DMS 273 (cell line): ENCODE measurements at regions not wholly inside any gene's neighbourhood (a gene's known extent, or its start where the extent isn't known, plus 50 kb on each side); places are given as distances from the start of the nearest gene placed in this dataset.
A peak's percentile ranks its signal among the peaks of the same experiment; 100 is the strongest.
"Not testable (repeated sequence)": the region's sequence is repeated elsewhere in the genome, so short reads cannot be mapped to it uniquely, and the experiment has no call there.

Experiments used
- DNase-seq: peaks from one replicate; lab custom pipeline; 2025; ENCODE audit not compliant: unreplicated experiment; lab: John Stamatoyannopoulos, UW

GRCh38 chr1:149635290-149635899 is 51.7 kb downstream of the PPIAL4C start:
- DNase-seq: not testable (repeated sequence)

- DNase-seq: peak; percentile 97
These were observed 52.9 kb downstream of the PPIAL4C start for GRCh38 chr1:149636286-149637122.

GRCh38 chr1:149638481-149638880 is 54.8 kb downstream of the PPIAL4C start:
- not testable (repeated sequence) for DNase-seq

GRCh38 chr1:149638901-149639658 is 55.4 kb downstream of the PPIAL4C start:
- not testable (repeated sequence) for DNase-seq

GRCh38 chr1:149641179-149641578 is 57.5 kb downstream of the PPIAL4C start:
- DNase-seq: not testable (repeated sequence)

GRCh38 chr1:149644818-149645217 is 61.2 kb downstream of the PPIAL4C start:
- DNase-seq: not testable (repeated sequence)

- not testable (repeated sequence) for DNase-seq
These were observed 62.8 kb downstream of the PPIAL4C start for GRCh38 chr1:149646360-149647017.

- DNase-seq: not testable (repeated sequence)
These were observed 63.3 kb downstream of the PPIAL4C start for GRCh38 chr1:149647018-149647373.

GRCh38 chr1:149657750-149658149 is 74.1 kb downstream of the PPIAL4C start:
- not testable (repeated sequence) for DNase-seq

GRCh38 chr1:149658175-149658574 is 74.5 kb downstream of the PPIAL4C start:
- DNase-seq: not testable (repeated sequence)

- not testable (repeated sequence) for DNase-seq
These were observed 81.0 kb downstream of the PPIAL4C start for GRCh38 chr1:149664624-149665023.

GRCh38 chr1:149665033-149665432 is 81.4 kb downstream of the PPIAL4C start:
- not testable (repeated sequence) for DNase-seq

GRCh38 chr1:149665528-149665927 is 81.9 kb downstream of the PPIAL4C start:
- not testable (repeated sequence) for DNase-seq

- DNase-seq: not testable (repeated sequence)
These were observed 89.7 kb downstream of the PPIAL4C start for GRCh38 chr1:149673231-149673909.

GRCh38 chr1:149674921-149675320 is 91.3 kb downstream of the PPIAL4C start:
- DNase-seq: not testable (repeated sequence)

- not testable (repeated sequence) for DNase-seq
These were observed 93.7 kb downstream of the PPIAL4C start for GRCh38 chr1:149677359-149677758.

GRCh38 chr1:149686593-149687238 is 95.8 kb upstream of the FCGR1A start:
- not testable (repeated sequence) for DNase-seq

- not testable (repeated sequence) for DNase-seq
These were observed 91.1 kb upstream of the FCGR1A start for GRCh38 chr1:149691399-149691798.

GRCh38 chr1:149692804-149693539 is 89.5 kb upstream of the FCGR1A start:
- not testable (repeated sequence) for DNase-seq
